HCT116 (cell line): ENCODE measurements at regions not wholly inside any gene's neighbourhood (a gene's known extent, or its start where the extent isn't known, plus 50 kb on each side); places are given as distances from the start of the nearest gene placed in this dataset.

Source experiments
- MAX ChIP-seq: IDR thresholded peaks from 2 replicates; pipeline ENCODE4 v1.6.1; 2012
- POLR2A ChIP-seq: IDR thresholded peaks from 2 replicates; pipeline ENCODE4 v1.7.0; 2011; ENCODE audit warnings: borderline replicate concordance; ENCODE audit not compliant: insufficient read depth, insufficient read length; ENCODE audit errors: extremely low read depth
- POLR2AphosphoS5 ChIP-seq: IDR thresholded peaks from 2 replicates; pipeline ENCODE4 v1.6.1; 2011; ENCODE audit warnings: mild to moderate bottlenecking, low read depth, low read length, moderate library complexity
- REST ChIP-seq: IDR thresholded peaks from 2 replicates; pipeline ENCODE4 v1.6.1; 2012; ENCODE audit warnings: low read depth

- TF ChIP-seq POLR2AphosphoS5 (no peak), POLR2A (no peak), REST (no peak), MAX (no peak)
Measured at GRCh38 chr2:66930339-66931220, 466.6 kb upstream of the ETAA1 start.
